B cell (primary cell): ENCODE measurements at regions not wholly inside any gene's neighbourhood (a gene's known extent, or its start where the extent isn't known, plus 50 kb on each side); places are given as distances from the start of the nearest gene placed in this dataset.

Experiments
- ATAC-seq: fragments of 200-7000 bp; cut with Tn5 transposase; one replicate; pipeline ENCODE4 v1.10.0; 2021; ENCODE audit warnings: low read depth, mild to moderate bottlenecking, moderate number of reproducible peaks, moderate library complexity
- CTCF ChIA-PET: fragments of 350-600 bp; sonication (Branson Sonifier 250); formaldehyde crosslinking; loops from one replicate; lab custom pipeline; 2021; ENCODE audit warnings: antibody characterized with exemption, inconsistent platforms; lab: Charles Lee
- POLR2A ChIA-PET: fragments of 350-600 bp; sonication (Branson Sonifier 250); formaldehyde crosslinking; loops from one replicate; lab custom pipeline; 2021; ENCODE audit warnings: antibody characterized with exemption; lab: Charles Lee
- DNase-seq: peaks from one replicate; pipeline ENCODE4 v3.0.0; 2013
- H2AFZ ChIP-seq: 2 replicates; pipeline ENCODE4 v1.6.1; 2012; ENCODE audit warnings: mild to moderate bottlenecking, low read depth, low read length; ENCODE audit not compliant: insufficient read depth, poor library complexity, severe bottlenecking
- H3K27ac ChIP-seq, 2 donors: 1 replicate in 1 of 2; 2 replicates in 1 of 2; pipeline ENCODE4 v1.5.1; 2012 to 2013; ENCODE audit warnings: low read length in 2 of 2, mild to moderate bottlenecking in 2 of 2, moderate library complexity in 1 of 2
- H3K27me3 ChIP-seq, 4 experiments: fragments of 200-600 bp in 1 of 4; sonication (generic) in 1 of 4; replicated peaks in 1 of 4; 1 replicate in 2 of 4; 2 replicates in 2 of 4; pipeline versions ENCODE4 v1.6.1 to v1.7.0; 2013 to 2016; ENCODE audit warnings: low read length in 3 of 4, mild to moderate bottlenecking in 2 of 4, mixed read lengths in 1 of 4, moderate library complexity in 1 of 4; ENCODE audit not compliant: insufficient read depth in 4 of 4, control insufficient read depth in 3 of 4; ENCODE audit errors: control extremely low read depth in 1 of 4
- H3K36me3 ChIP-seq, 2 experiments: replicated peaks in 1 of 2; 1 replicate in 1 of 2; 2 replicates in 1 of 2; pipeline versions ENCODE4 v1.6.1 to v1.7.1; 2013; ENCODE audit warnings: low read length in 1 of 2; ENCODE audit not compliant: insufficient read depth in 2 of 2, control insufficient read depth in 1 of 2; ENCODE audit errors: control extremely low read depth in 1 of 2, extremely low read depth in 1 of 2
- H3K4me1 ChIP-seq, 2 donors: fragments of 200-600 bp in 1 of 2; sonication (generic) in 1 of 2; 1 replicate in 1 of 2; 2 replicates in 1 of 2; pipeline versions ENCODE4 v1.5.1 to v1.6.1; 2013 to 2017; ENCODE audit warnings: low read length in 2 of 2; ENCODE audit not compliant: control insufficient read depth in 2 of 2, insufficient read depth in 2 of 2
- H3K4me2 ChIP-seq: replicated peaks from 2 replicates; pipeline ENCODE3; 2012; ENCODE audit warnings: mild to moderate bottlenecking, low read depth, low read length; ENCODE audit not compliant: poor library complexity, severe bottlenecking
- H3K4me3 ChIP-seq, 5 experiments: fragments of 200-600 bp in 1 of 5; sonication (generic) in 1 of 5; 1 replicate in 3 of 5; 2 replicates in 2 of 5; pipeline versions ENCODE4 v1.5.1 to v1.7.0; 2011 to 2016; ENCODE audit warnings: low read length in 4 of 5, mild to moderate bottlenecking in 4 of 5, low read depth in 2 of 5, control low read depth in 1 of 5, moderate library complexity in 1 of 5; ENCODE audit not compliant: insufficient read depth in 1 of 5; ENCODE audit errors: control extremely low read depth in 1 of 5, extremely low read depth in 1 of 5
- H3K79me2 ChIP-seq: fragments of 200-600 bp; sonication (generic); one replicate; pipeline ENCODE4 v1.6.0; 2016; ENCODE audit warnings: low read length; ENCODE audit not compliant: control insufficient read depth, insufficient read depth
- H3K9ac ChIP-seq: fragments of 200-600 bp; sonication (generic); 2 replicates; pipeline ENCODE4 v1.6.1; 2017; ENCODE audit warnings: mild to moderate bottlenecking, low read length, moderate library complexity
- H3K9me3 ChIP-seq, 3 donors: one replicate each; pipeline versions ENCODE4 v1.6.1 to v1.7.1; 2013; ENCODE audit warnings: low read length in 2 of 3; ENCODE audit not compliant: control insufficient read depth in 2 of 3, insufficient read depth in 1 of 3; ENCODE audit errors: control extremely low read depth in 1 of 3
- H4K20me1 ChIP-seq: 2 replicates; pipeline ENCODE4 v1.6.0; 2012; ENCODE audit warnings: mild to moderate bottlenecking, low read length; ENCODE audit not compliant: insufficient read depth, control insufficient read depth, poor library complexity, severe bottlenecking
- H3K27ac Mint-ChIP-seq: one replicate; pipeline ENCODE4 v1.8.0; 2021; ENCODE audit warnings: mixed read lengths
- H3K27me3 Mint-ChIP-seq: one replicate; pipeline ENCODE4 v1.8.0; 2021; ENCODE audit warnings: mixed read lengths
- H3K4me1 Mint-ChIP-seq: one replicate; pipeline ENCODE4 v1.8.0; 2021; ENCODE audit warnings: mixed read lengths
- H3K4me3 Mint-ChIP-seq: one replicate; pipeline ENCODE4 v1.8.0; 2021; ENCODE audit warnings: mixed read lengths
- H3K9me3 Mint-ChIP-seq: one replicate; pipeline ENCODE4 v1.8.0; 2022; ENCODE audit warnings: mixed read lengths; ENCODE audit not compliant: insufficient read depth
- CTCF ChIP-seq: fragments of 200-600 bp; IDR thresholded peaks from one replicate; pipeline ENCODE4 v1.8.0; 2022; ENCODE audit warnings: antibody characterized with exemption, mild to moderate bottlenecking
- EZH2 ChIP-seq: IDR thresholded peaks from 2 replicates; pipeline ENCODE4 v1.6.1; 2012; ENCODE audit warnings: borderline replicate concordance, low read depth, mild to moderate bottlenecking, moderate library complexity, low read length; ENCODE audit not compliant: insufficient read depth, poor library complexity, severe bottlenecking
- WGBS: methylation state at CpG from one replicate; pipeline ENCODE4 v1.1.5; 2013; ENCODE audit warnings: missing lambda C conversion rate; ENCODE audit not compliant: insufficient coverage; 5-methylcytosine and 5-hydroxymethylcytosine counted together
- intact Hi-C: fragments of 100-400 bp; cut with micrococcal nuclease; formaldehyde crosslinking; loops from one replicate; pipeline ENCODE4 v1.10.0; 2022

GRCh38 chr15:93209690-93210445 lies 120.9 kb upstream of the RGMA start:
- H3K27me3 Mint-ChIP-seq: no peaks in the 10 kb centered on the region
- Histone ChIP-seq H3K9me3 (peaks cover 0 to 3% (median 0%) of the 10 kb centered on the region in 3 donors), H3K79me2 (no peaks in the 10 kb centered on the region), H2AFZ (no peak overlapping the region), H3K9ac (no peak overlapping the region), H3K4me1 (no peaks in the 10 kb centered on the region), H3K4me2 (no peak overlapping the region), H3K27me3 (no peaks in the 10 kb centered on the region), H4K20me1 (no peaks in the 10 kb centered on the region), H3K27ac (no peak overlapping the region), H3K4me3 (no peak overlapping the region), H3K36me3 (no peaks in the 10 kb centered on the region)
- no peak overlapping the region for H3K4me3 Mint-ChIP-seq
- H3K9me3 Mint-ChIP-seq: no peaks in the 10 kb centered on the region
- H3K27ac Mint-ChIP-seq: no peak overlapping the region
- ATAC-seq (no peak), DNase-seq (no peak)
- H3K4me1 Mint-ChIP-seq: no peaks in the 10 kb centered on the region
- WGBS: 100% methylated on average over 1 of the region's 11 CpGs
- TF ChIP-seq CTCF (no peak), EZH2 (no peak)
- ChIA-PET CTCF (no interaction called here), POLR2A (no interaction called here)
- intact Hi-C loops: no loop called here

GRCh38 chr15:93206893-93207292 lies 117.9 kb upstream of the RGMA start:
- ATAC-seq (no peak), DNase-seq (no peak)
- no peak overlapping the region for H3K4me2 ChIP-seq
- POLR2A ChIA-PET: no interaction called here
- intact Hi-C loops: no loop called here
- H3K36me3 ChIP-seq: no peaks in the 10 kb centered on the region
- CTCF ChIA-PET: no interaction called here
- no peaks in the 10 kb centered on the region for H3K9me3 ChIP-seq
- H3K9ac ChIP-seq: no peak overlapping the region
- Mint-ChIP-seq H3K9me3 (no peaks in the 10 kb centered on the region), H3K4me1 (no peaks in the 10 kb centered on the region), H3K27me3 (no peaks in the 10 kb centered on the region), H3K27ac (no peak overlapping the region), H3K4me3 (no peak overlapping the region)
- no CpG with 5 or more reads among the region's 1 CpG for WGBS
- H3K27ac ChIP-seq: no peak overlapping the region
- TF ChIP-seq CTCF: no peak
- no peak for TF ChIP-seq EZH2
- H2AFZ ChIP-seq: no peak overlapping the region
- no peaks in the 10 kb centered on the region for H4K20me1 ChIP-seq
- no peaks in the 10 kb centered on the region for H3K27me3 ChIP-seq
- H3K4me3 ChIP-seq: no peak overlapping the region
- H3K4me1 ChIP-seq: no peaks in the 10 kb centered on the region
- H3K79me2 ChIP-seq: no peaks in the 10 kb centered on the region
